CD14-positive monocyte (primary cell): ENCODE measurements at regions not wholly inside any gene's neighbourhood (a gene's known extent, or its start where the extent isn't known, plus 50 kb on each side); places are given as distances from the start of the nearest gene placed in this dataset.
"Not testable (repeated sequence)": the region's sequence is repeated elsewhere in the genome, so short reads cannot be mapped to it uniquely, and the experiment has no call there.

Experiments used
- DNase-seq, 3 donors: peaks; one replicate each; pipeline ENCODE4 v3.0.0-alpha.2; 2011 to 2022
- H2AFZ ChIP-seq: 2 replicates; pipeline ENCODE4 v1.6.0; 2012; ENCODE audit warnings: mild to moderate bottlenecking, low read depth, low read length, inconsistent platforms; ENCODE audit not compliant: insufficient read depth, poor library complexity, severe bottlenecking
- H3K27ac ChIP-seq, 2 donors: 1 replicate in 1 of 2; 2 replicates in 1 of 2; pipeline ENCODE4 v1.5.1; 2012 to 2013; ENCODE audit warnings: low read length in 2 of 2, control low read depth in 1 of 2, inconsistent platforms in 1 of 2, low read depth in 1 of 2, mild to moderate bottlenecking in 1 of 2
- H3K27me3 ChIP-seq, 2 donors: one replicate each; pipeline versions ENCODE4 v1.6.0 to v1.6.1; 2011 to 2013; ENCODE audit warnings: low read length in 2 of 2; ENCODE audit not compliant: control insufficient read depth in 2 of 2, insufficient read depth in 2 of 2
- H3K36me3 ChIP-seq, 2 donors: replicated peaks in 1 of 2; 1 replicate in 1 of 2; 2 replicates in 1 of 2; pipeline versions ENCODE4 v1.5.1 to v1.6.1; 2012 to 2013; ENCODE audit warnings: low read length in 2 of 2, control low read depth in 1 of 2, inconsistent platforms in 1 of 2, mild to moderate bottlenecking in 1 of 2; ENCODE audit not compliant: insufficient read depth in 2 of 2, control insufficient read depth in 1 of 2
- H3K4me1 ChIP-seq, 2 donors: 1 replicate in 1 of 2; 2 replicates in 1 of 2; pipeline versions ENCODE4 v1.5.1 to v1.6.1; 2012 to 2013; ENCODE audit warnings: low read length in 2 of 2, control low read depth in 1 of 2, inconsistent platforms in 1 of 2, mild to moderate bottlenecking in 1 of 2, moderate library complexity in 1 of 2; ENCODE audit not compliant: insufficient read depth in 2 of 2, control insufficient read depth in 1 of 2
- H3K4me2 ChIP-seq: replicated peaks from 2 replicates; pipeline ENCODE3; 2012; ENCODE audit warnings: low read length, moderate library complexity, mild to moderate bottlenecking; ENCODE audit not compliant: poor library complexity, severe bottlenecking; ENCODE audit errors: extremely low read depth
- H3K4me3 ChIP-seq, 3 experiments: fragments of 200-600 bp in 1 of 3; sonication (generic) in 1 of 3; replicated peaks in 1 of 3; 1 replicate in 2 of 3; 2 replicates in 1 of 3; pipeline ENCODE4 v1.5.1; 2011 to 2013; ENCODE audit warnings: low read length in 3 of 3, mild to moderate bottlenecking in 3 of 3, control low read depth in 2 of 3, low read depth in 2 of 3, inconsistent platforms in 1 of 3, moderate library complexity in 1 of 3
- H3K79me2 ChIP-seq: 2 replicates; pipeline ENCODE4 v1.6.0; 2012; ENCODE audit warnings: mild to moderate bottlenecking, control low read depth, inconsistent platforms, low read length, moderate library complexity; ENCODE audit not compliant: insufficient read depth
- H3K9ac ChIP-seq: 2 replicates; pipeline ENCODE4 v1.6.0; 2017; ENCODE audit warnings: low read length, mild to moderate bottlenecking; ENCODE audit not compliant: insufficient read depth, poor library complexity, severe bottlenecking
- H3K9me3 ChIP-seq, 2 donors: replicated peaks in 1 of 2; 1 replicate in 1 of 2; 2 replicates in 1 of 2; pipeline versions ENCODE4 v1.5.1 to v1.6.1; 2012 to 2013; ENCODE audit warnings: low read length in 2 of 2, control low read depth in 1 of 2; ENCODE audit not compliant: control insufficient read depth in 1 of 2, insufficient read depth in 1 of 2
- H4K20me1 ChIP-seq: 2 replicates; pipeline ENCODE4 v1.6.0; 2012; ENCODE audit warnings: mild to moderate bottlenecking, low read length, control low read depth, moderate library complexity; ENCODE audit not compliant: insufficient read depth
- H3K27ac Mint-ChIP-seq, 7 donors: one replicate each; pipeline ENCODE4 v1.8.0; 2020; ENCODE audit warnings: mild to moderate bottlenecking in 7 of 7, mixed read lengths in 7 of 7, moderate library complexity in 6 of 7, inconsistent platforms in 2 of 7
- H3K27me3 Mint-ChIP-seq, 3 donors: one replicate each; pipeline ENCODE4 v1.8.0; 2021 to 2022; ENCODE audit warnings: low read depth in 3 of 3, mild to moderate bottlenecking in 3 of 3, mixed read lengths in 3 of 3, moderate library complexity in 3 of 3, inconsistent platforms in 1 of 3
- H3K36me3 Mint-ChIP-seq, 2 donors: one replicate each; pipeline ENCODE4 v1.8.0; 2020; ENCODE audit warnings: mixed read lengths in 2 of 2, inconsistent platforms in 1 of 2, mild to moderate bottlenecking in 1 of 2
- H3K4me1 Mint-ChIP-seq: one replicate; pipeline ENCODE4 v1.8.0; 2020; ENCODE audit warnings: mild to moderate bottlenecking, mixed read lengths
- H3K4me3 Mint-ChIP-seq, 2 donors: one replicate each; pipeline ENCODE4 v1.8.0; 2020; ENCODE audit warnings: mild to moderate bottlenecking in 2 of 2, mixed read lengths in 2 of 2, moderate library complexity in 1 of 2
- H3K9me3 Mint-ChIP-seq, 7 donors: one replicate each; pipeline ENCODE4 v1.8.0; 2020 to 2022; ENCODE audit warnings: mixed read lengths in 7 of 7, mild to moderate bottlenecking in 6 of 7, moderate library complexity in 6 of 7, inconsistent platforms in 2 of 7
- WGBS: methylation state at CpG from one replicate; pipeline ENCODE4 v1.1.5; 2013; ENCODE audit warnings: missing lambda C conversion rate; ENCODE audit not compliant: insufficient coverage; 5-methylcytosine and 5-hydroxymethylcytosine counted together
- intact Hi-C, 2 donors: fragments of 100-400 bp; cut with micrococcal nuclease; formaldehyde crosslinking; loops; one replicate each; pipeline versions ENCODE4 v1.15.0 to v1.15.1; 2023
- TF ChIP-seq, protein P1 (sequence below): fragments of 200-600 bp; IDR thresholded peaks from one replicate; pipeline ENCODE4 v1.8.0; 2022; ENCODE audit warnings: antibody characterized with exemption, mild to moderate bottlenecking

DNA sequence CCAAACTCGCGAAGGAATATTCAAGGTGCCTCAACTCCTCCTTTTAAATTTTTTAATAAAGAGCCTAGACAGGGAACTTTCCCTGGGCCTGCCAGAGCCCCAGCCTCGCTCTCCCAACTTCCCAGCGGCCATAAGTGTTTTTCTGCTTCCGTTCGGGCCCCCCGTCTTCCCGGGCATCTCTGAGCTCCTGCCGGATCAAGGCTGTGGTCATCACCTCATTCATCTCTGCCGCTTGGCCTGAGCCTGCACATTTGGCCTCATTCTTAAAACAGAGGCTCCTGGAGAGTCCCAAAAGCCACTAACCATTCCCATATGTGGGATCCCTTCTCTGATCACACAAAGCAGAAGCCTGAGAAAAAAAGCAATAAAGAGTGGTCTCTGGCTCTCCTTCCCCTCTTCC is 969.1 kb upstream of the DEFB115 start:
- intact Hi-C loops: no loop called here
- H3K27me3 Mint-ChIP-seq: peaks cover 1 to 15% (median 5%) of the 10 kb centered on the region in 3 donors
- no peak overlapping the region for H2AFZ ChIP-seq
- H3K4me2 ChIP-seq: no peak overlapping the region
- H3K27ac Mint-ChIP-seq: peak overlapping the region in 1 of 7 donors; percentile 7
- no peaks in the 10 kb centered on the region for H3K27me3 ChIP-seq
- H3K4me1 ChIP-seq: no peaks in the 10 kb centered on the region
- no peaks in the 10 kb centered on the region for H3K36me3 ChIP-seq
- H3K36me3 Mint-ChIP-seq: no peaks in the 10 kb centered on the region
- no peak overlapping the region for H3K4me3 ChIP-seq
- TF ChIP-seq, protein P1, sequence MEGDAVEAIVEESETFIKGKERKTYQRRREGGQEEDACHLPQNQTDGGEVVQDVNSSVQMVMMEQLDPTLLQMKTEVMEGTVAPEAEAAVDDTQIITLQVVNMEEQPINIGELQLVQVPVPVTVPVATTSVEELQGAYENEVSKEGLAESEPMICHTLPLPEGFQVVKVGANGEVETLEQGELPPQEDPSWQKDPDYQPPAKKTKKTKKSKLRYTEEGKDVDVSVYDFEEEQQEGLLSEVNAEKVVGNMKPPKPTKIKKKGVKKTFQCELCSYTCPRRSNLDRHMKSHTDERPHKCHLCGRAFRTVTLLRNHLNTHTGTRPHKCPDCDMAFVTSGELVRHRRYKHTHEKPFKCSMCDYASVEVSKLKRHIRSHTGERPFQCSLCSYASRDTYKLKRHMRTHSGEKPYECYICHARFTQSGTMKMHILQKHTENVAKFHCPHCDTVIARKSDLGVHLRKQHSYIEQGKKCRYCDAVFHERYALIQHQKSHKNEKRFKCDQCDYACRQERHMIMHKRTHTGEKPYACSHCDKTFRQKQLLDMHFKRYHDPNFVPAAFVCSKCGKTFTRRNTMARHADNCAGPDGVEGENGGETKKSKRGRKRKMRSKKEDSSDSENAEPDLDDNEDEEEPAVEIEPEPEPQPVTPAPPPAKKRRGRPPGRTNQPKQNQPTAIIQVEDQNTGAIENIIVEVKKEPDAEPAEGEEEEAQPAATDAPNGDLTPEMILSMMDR: no peak
- peaks cover 24% of the 10 kb centered on the region for H3K4me1 Mint-ChIP-seq
- no peaks in the 10 kb centered on the region for H3K79me2 ChIP-seq
- H4K20me1 ChIP-seq: no peaks in the 10 kb centered on the region
- peaks cover 21 to 22% of the 10 kb centered on the region in 2 donors for H3K9me3 ChIP-seq
- H3K27ac ChIP-seq: no peak overlapping the region
- no peak for DNase-seq
- peaks cover 2 to 73% (median 26%) of the 10 kb centered on the region in 7 donors for H3K9me3 Mint-ChIP-seq
- no peak overlapping the region for H3K9ac ChIP-seq
- 90% methylated on average over 10 of the region's 10 CpGs for WGBS
- no peak overlapping the region for H3K4me3 Mint-ChIP-seq

DNA sequence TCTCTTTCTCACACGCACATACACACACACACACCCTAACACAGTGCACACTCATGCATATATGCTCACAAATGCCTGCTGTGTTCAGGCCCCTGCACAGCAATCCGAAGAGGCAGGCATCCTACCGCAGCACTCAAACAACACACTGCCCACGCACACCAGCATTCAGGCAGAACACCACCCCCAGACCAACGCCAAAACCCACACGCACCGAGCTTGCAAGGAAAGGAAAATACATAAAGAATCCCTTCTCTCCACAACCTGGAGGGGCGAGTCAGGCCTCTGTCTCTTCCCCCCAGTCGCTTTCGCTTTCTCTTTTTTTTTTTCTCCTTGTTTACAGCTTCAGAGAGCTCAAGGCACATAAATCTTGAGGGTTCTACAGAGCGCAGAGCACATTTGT is 968.4 kb upstream of the DEFB115 start:
- DNase-seq, H4K20me1 ChIP-seq, H3K4me1 ChIP-seq, H3K79me2 ChIP-seq, H3K9ac ChIP-seq, H3K27ac ChIP-seq, H3K27me3 Mint-ChIP-seq, H3K36me3 Mint-ChIP-seq, H3K27me3 ChIP-seq, H2AFZ ChIP-seq, H3K4me2 ChIP-seq, intact Hi-C loops, H3K36me3 ChIP-seq: not testable (repeated sequence)
- Mint-ChIP-seq H3K9me3 (peaks cover 2 to 70% (median 24%) of the 10 kb centered on the region in 7 donors), H3K4me1 (peaks cover 23% of the 10 kb centered on the region), H3K27ac (peak overlapping the region in 1 of 7 donors; percentile 83), H3K4me3 (peak overlapping the region; percentile 88 to 93)
- H3K4me3 ChIP-seq: peak overlapping the region in 1 of 3 experiments; percentile 44
- peaks cover 15 to 18% of the 10 kb centered on the region in 2 donors for H3K9me3 ChIP-seq
- WGBS: 69% methylated on average over 10 of the region's 11 CpGs

DNA sequence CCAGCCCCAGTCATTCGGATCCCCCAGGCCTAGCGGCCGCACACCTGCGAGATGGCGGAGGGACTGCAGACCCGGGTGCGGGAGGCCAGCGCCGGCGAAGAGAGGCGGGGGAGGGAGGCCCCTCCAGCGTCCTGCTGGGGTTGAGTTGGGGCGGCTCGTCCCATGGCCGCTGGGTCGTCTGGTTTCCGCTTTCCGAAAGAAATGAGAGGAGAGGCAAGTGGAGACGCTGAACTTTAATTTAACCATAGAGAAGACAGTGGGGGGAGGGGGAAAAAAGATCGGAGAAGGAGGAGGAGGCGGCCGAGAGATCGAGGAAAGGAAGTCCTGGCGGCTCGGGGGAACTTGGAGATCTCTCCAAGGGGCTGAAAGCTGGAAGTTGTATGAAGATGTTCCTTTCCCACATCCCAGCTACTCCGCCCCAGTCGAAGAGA is 967.7 kb upstream of the DEFB115 start:
- 76% methylated on average over 13 of the region's 27 CpGs for whole genome bisulfite sequencing
- H2AFZ ChIP-seq, H3K9ac ChIP-seq, H3K4me1 ChIP-seq, H3K36me3 Mint-ChIP-seq, H3K27ac ChIP-seq, H3K27me3 ChIP-seq, intact Hi-C loops, H3K36me3 ChIP-seq, H4K20me1 ChIP-seq, H3K79me2 ChIP-seq, DNase-seq, H3K4me2 ChIP-seq: not testable (repeated sequence)
- peak overlapping the region; percentile 88 to 93 for H3K4me3 Mint-ChIP-seq
- H3K9me3 Mint-ChIP-seq: peaks cover 2 to 63% (median 29%) of the 10 kb centered on the region in 7 donors
- H3K27ac Mint-ChIP-seq: peak overlapping the region in 2 of 7 donors; percentile 25 to 83
- peak overlapping the region; percentile 2 to 44 (median 6) for H3K4me3 ChIP-seq
- H3K4me1 Mint-ChIP-seq: peaks cover 19% of the 10 kb centered on the region
- H3K27me3 Mint-ChIP-seq: peaks cover 1 to 10% (median 5%) of the 10 kb centered on the region in 3 donors
- peaks cover 9 to 12% of the 10 kb centered on the region in 2 donors for H3K9me3 ChIP-seq

DNA sequence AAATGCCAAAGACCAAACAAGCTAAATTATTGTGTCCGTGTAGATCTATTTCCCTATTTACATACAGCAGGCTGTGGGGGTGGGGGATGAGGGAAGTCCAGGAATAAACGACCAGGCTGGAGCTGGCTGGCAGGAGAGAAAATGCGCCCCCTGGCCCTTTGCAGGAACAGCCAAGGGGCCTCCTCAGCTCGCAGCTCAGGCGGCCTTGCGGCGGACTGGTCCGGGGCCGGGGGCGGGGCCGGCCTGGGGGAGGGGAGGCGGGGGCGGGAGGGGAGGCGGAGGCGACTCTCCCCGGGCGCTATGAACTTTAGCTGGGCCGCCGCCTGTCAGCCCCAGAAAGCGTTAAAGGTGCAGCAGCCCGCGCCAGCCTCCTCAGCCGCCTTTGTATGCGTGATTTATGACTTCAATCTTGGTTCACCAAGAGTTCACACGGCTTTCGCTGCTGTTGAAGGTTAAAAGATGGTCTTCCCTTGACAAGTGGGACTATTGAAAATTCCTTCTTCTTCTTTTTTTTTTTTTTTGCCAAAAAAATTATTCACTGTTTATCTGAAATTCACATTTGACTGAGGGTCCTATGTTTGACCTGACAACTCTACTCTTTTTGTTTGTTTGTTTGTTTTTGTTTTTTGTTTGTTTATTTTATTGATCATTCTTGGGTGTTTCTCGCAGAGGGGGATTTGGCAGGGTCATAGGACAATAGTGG is 967.0 kb upstream of the DEFB115 start:
- peak overlapping the region in 1 of 3 experiments; percentile 44 for H3K4me3 ChIP-seq
- DNase-seq: peak in 1 of 3 donors; percentile 10
- H3K27ac ChIP-seq, H4K20me1 ChIP-seq, H3K36me3 ChIP-seq, H3K36me3 Mint-ChIP-seq, H2AFZ ChIP-seq, H3K9me3 ChIP-seq, H3K9ac ChIP-seq, H3K4me1 ChIP-seq, H3K79me2 ChIP-seq, H3K27ac Mint-ChIP-seq, intact Hi-C loops, H3K4me2 ChIP-seq, H3K27me3 ChIP-seq: not testable (repeated sequence)
- peaks cover 2 to 63% (median 35%) of the 10 kb centered on the region in 7 donors for H3K9me3 Mint-ChIP-seq
- peaks cover 1 to 10% (median 5%) of the 10 kb centered on the region in 3 donors for H3K27me3 Mint-ChIP-seq
- peaks cover 19% of the 10 kb centered on the region for H3K4me1 Mint-ChIP-seq
- peak overlapping the region; percentile 88 to 93 for H3K4me3 Mint-ChIP-seq
- WGBS: 35% methylated on average over 7 of the region's 27 CpGs
